ENCODE measurements at regions not wholly inside any gene's neighbourhood (a gene's known extent, or its start where the extent isn't known, plus 50 kb on each side); places are given as distances from the start of the nearest gene placed in this dataset.

DNA sequence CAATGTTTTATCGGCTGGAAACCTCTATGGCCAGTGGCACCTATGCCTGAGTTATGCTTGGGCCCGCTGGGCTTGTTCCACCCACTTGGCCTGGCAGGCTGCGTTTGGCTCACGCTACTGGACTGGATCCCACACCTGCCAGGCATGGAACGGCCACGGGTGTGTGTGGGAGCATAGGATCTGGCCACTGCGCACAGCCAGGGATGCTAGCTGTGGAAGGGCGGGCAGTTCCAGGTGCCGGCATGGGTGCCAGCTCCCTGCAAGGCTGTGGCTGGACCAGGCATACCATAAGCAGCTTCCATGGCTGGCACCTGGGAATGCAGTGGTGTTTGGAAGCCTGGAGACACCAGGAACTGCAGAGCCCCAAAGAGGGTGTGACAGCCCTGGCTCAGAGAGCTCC is 1063.9 kb upstream of the ACO1 start:
- TF ChIP-seq, protein P1, sequence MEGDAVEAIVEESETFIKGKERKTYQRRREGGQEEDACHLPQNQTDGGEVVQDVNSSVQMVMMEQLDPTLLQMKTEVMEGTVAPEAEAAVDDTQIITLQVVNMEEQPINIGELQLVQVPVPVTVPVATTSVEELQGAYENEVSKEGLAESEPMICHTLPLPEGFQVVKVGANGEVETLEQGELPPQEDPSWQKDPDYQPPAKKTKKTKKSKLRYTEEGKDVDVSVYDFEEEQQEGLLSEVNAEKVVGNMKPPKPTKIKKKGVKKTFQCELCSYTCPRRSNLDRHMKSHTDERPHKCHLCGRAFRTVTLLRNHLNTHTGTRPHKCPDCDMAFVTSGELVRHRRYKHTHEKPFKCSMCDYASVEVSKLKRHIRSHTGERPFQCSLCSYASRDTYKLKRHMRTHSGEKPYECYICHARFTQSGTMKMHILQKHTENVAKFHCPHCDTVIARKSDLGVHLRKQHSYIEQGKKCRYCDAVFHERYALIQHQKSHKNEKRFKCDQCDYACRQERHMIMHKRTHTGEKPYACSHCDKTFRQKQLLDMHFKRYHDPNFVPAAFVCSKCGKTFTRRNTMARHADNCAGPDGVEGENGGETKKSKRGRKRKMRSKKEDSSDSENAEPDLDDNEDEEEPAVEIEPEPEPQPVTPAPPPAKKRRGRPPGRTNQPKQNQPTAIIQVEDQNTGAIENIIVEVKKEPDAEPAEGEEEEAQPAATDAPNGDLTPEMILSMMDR (conservative IDR thresholded peaks at IDR 0.05) = no peak
- TF ChIP-seq ZFX (IDR thresholded peaks at IDR 0.05) = no peak

All from C4-2B (cell line).